Neural cell (in vitro differentiated cells): ENCODE measurements at regions not wholly inside any gene's neighbourhood (a gene's known extent, or its start where the extent isn't known, plus 50 kb on each side); places are given as distances from the start of the nearest gene placed in this dataset.

Experiments used
- H2AFZ ChIP-seq: fragments of 200-600, 300-800 bp; sonication (generic), shearing (Covaris generic); 2 replicates; pipeline ENCODE4 v1.6.0; 2014; ENCODE audit warnings: low read depth, mild to moderate bottlenecking, antibody characterized with exemption, low read length, moderate library complexity
- H3F3A ChIP-seq: fragments of 200-600 bp; shearing (Covaris generic); 2 replicates; pipeline ENCODE4 v1.6.1; 2016; ENCODE audit warnings: mild to moderate bottlenecking, moderate library complexity, mixed read lengths, antibody characterized with exemption, low read length; ENCODE audit not compliant: insufficient read depth, poor library complexity, severe bottlenecking
- H3K27ac ChIP-seq: fragments of 200-600, 300-800 bp; sonication (generic), shearing (Covaris generic); 2 replicates; pipeline ENCODE4 v1.5.1; 2014; ENCODE audit warnings: mild to moderate bottlenecking, low read length, moderate library complexity
- H3K27me3 ChIP-seq: fragments of 300-800, 200-600 bp; sonication (generic), shearing (Covaris generic); 2 replicates; pipeline ENCODE4 v1.6.0; 2014; ENCODE audit warnings: mild to moderate bottlenecking, low read depth, low read length, moderate library complexity; ENCODE audit not compliant: insufficient read depth
- H3K36me3 ChIP-seq: fragments of 300-800, 200-600 bp; sonication (generic), shearing (Covaris generic); 2 replicates; pipeline ENCODE4 v1.5.1; 2014; ENCODE audit warnings: mild to moderate bottlenecking, antibody characterized with exemption, low read length, moderate library complexity; ENCODE audit not compliant: insufficient read depth
- H3K4me2 ChIP-seq: fragments of 300-800, 200-600 bp; sonication (generic), shearing (Covaris generic); 2 replicates; pipeline ENCODE4 v1.6.0; 2014; ENCODE audit warnings: mild to moderate bottlenecking, low read length
- H3K4me3 ChIP-seq: fragments of 300-800, 200-600 bp; sonication (generic), shearing (Covaris generic); 2 replicates; pipeline ENCODE4 v1.5.1; 2014; ENCODE audit warnings: mild to moderate bottlenecking, low read length, moderate library complexity
- H3K79me2 ChIP-seq: fragments of 200-600 bp; shearing (Covaris generic); replicated peaks from 2 replicates; pipeline ENCODE4 v1.6.0; 2014; ENCODE audit warnings: mild to moderate bottlenecking, low read length, moderate library complexity; ENCODE audit not compliant: insufficient read depth
- H3K9ac ChIP-seq: fragments of 300-800, 200-600 bp; sonication (generic), shearing (Covaris generic); 2 replicates; pipeline ENCODE4 v1.6.1; 2016; ENCODE audit warnings: mild to moderate bottlenecking, low read length, mixed read lengths
- H3K9me2 ChIP-seq: fragments of 200-600 bp; shearing (Covaris generic); 2 replicates; pipeline ENCODE4 v1.6.1; 2016; ENCODE audit warnings: mild to moderate bottlenecking, low read length, mixed read lengths; ENCODE audit not compliant: insufficient read depth
- H3K9me3 ChIP-seq: fragments of 200-600, 300-800 bp; sonication (generic), shearing (Covaris generic); 2 replicates; pipeline ENCODE4 v1.6.1; 2016; ENCODE audit warnings: mild to moderate bottlenecking, mixed run types, low read length, moderate library complexity, mixed read lengths
- H4K20me1 ChIP-seq: fragments of 200-600 bp; shearing (Covaris generic); 2 replicates; pipeline ENCODE4 v1.6.1; 2016; ENCODE audit warnings: mild to moderate bottlenecking, mixed run types; ENCODE audit not compliant: insufficient read depth
- EP300 ChIP-seq: fragments of 450-650 bp; conservative IDR thresholded peaks from 2 replicates; pipeline ENCODE4 v1.6.1; 2014; ENCODE audit warnings: antibody characterized with exemption, mild to moderate bottlenecking, moderate library complexity; ENCODE audit not compliant: poor library complexity, severe bottlenecking
- EZH2 ChIP-seq: fragments of 200-600, 300-800 bp; shearing (Covaris generic), sonication (generic); IDR thresholded peaks from 2 replicates; pipeline ENCODE4 v1.6.1; 2014; ENCODE audit warnings: antibody characterized with exemption, low read length, borderline replicate concordance, mild to moderate bottlenecking; ENCODE audit not compliant: insufficient read depth, poor library complexity, severe bottlenecking
- MXI1 ChIP-seq: fragments of 450-650 bp; conservative IDR thresholded peaks from 2 replicates; pipeline ENCODE4 v1.6.1; 2014; ENCODE audit warnings: antibody characterized with exemption, mild to moderate bottlenecking; ENCODE audit not compliant: poor library complexity, severe bottlenecking
- POLR2AphosphoS5 ChIP-seq: IDR thresholded peaks from 2 replicates; pipeline ENCODE4 v1.6.1; 2012
- RAD21 ChIP-seq: fragments of 450-650 bp; conservative IDR thresholded peaks from 2 replicates; pipeline ENCODE4 v1.6.1; 2014; ENCODE audit warnings: antibody characterized with exemption, mild to moderate bottlenecking, moderate library complexity
- REST ChIP-seq: IDR thresholded peaks from 2 replicates; pipeline ENCODE4 v1.6.1; 2012; ENCODE audit warnings: borderline replicate concordance
- SMC3 ChIP-seq: fragments of 450-650 bp; conservative IDR thresholded peaks from 2 replicates; pipeline ENCODE4 v1.6.1; 2014; ENCODE audit warnings: antibody characterized with exemption, mild to moderate bottlenecking, moderate library complexity; ENCODE audit not compliant: poor library complexity
- TAF1 ChIP-seq: IDR thresholded peaks from 2 replicates; pipeline ENCODE4 v1.6.1; 2012; ENCODE audit warnings: low read depth
- TF ChIP-seq, protein P1 (sequence below): fragments of 450-650 bp; IDR thresholded peaks from 2 replicates; pipeline ENCODE4 v1.5.1; 2014; ENCODE audit warnings: antibody characterized with exemption, mild to moderate bottlenecking, moderate library complexity; ENCODE audit not compliant: poor library complexity, severe bottlenecking

- no peaks in the 10 kb centered on the region for H3K27me3 ChIP-seq
- no peaks in the 10 kb centered on the region for H3K79me2 ChIP-seq
- H3F3A ChIP-seq: no peaks in the 10 kb centered on the region
- no peak overlapping the region for H3K9ac ChIP-seq
- H3K27ac ChIP-seq: no peak overlapping the region
- TF ChIP-seq, protein P1, sequence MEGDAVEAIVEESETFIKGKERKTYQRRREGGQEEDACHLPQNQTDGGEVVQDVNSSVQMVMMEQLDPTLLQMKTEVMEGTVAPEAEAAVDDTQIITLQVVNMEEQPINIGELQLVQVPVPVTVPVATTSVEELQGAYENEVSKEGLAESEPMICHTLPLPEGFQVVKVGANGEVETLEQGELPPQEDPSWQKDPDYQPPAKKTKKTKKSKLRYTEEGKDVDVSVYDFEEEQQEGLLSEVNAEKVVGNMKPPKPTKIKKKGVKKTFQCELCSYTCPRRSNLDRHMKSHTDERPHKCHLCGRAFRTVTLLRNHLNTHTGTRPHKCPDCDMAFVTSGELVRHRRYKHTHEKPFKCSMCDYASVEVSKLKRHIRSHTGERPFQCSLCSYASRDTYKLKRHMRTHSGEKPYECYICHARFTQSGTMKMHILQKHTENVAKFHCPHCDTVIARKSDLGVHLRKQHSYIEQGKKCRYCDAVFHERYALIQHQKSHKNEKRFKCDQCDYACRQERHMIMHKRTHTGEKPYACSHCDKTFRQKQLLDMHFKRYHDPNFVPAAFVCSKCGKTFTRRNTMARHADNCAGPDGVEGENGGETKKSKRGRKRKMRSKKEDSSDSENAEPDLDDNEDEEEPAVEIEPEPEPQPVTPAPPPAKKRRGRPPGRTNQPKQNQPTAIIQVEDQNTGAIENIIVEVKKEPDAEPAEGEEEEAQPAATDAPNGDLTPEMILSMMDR: no peak
- TF ChIP-seq TAF1 (no peak), MXI1 (no peak), SMC3 (no peak), REST (no peak), RAD21 (no peak), EP300 (no peak), POLR2AphosphoS5 (no peak), EZH2 (no peak)
- no peak overlapping the region for H3K4me2 ChIP-seq
- H3K9me3 ChIP-seq: no peaks in the 10 kb centered on the region
- H4K20me1 ChIP-seq: no peaks in the 10 kb centered on the region
- H3K4me3 ChIP-seq: no peak overlapping the region
- H3K9me2 ChIP-seq: no peaks in the 10 kb centered on the region
- no peaks in the 10 kb centered on the region for H3K36me3 ChIP-seq
- no peak overlapping the region for H2AFZ ChIP-seq
Measured at GRCh38 chr3:68403741-68404140, 528.6 kb downstream of the TAFA4 start.

DNA sequence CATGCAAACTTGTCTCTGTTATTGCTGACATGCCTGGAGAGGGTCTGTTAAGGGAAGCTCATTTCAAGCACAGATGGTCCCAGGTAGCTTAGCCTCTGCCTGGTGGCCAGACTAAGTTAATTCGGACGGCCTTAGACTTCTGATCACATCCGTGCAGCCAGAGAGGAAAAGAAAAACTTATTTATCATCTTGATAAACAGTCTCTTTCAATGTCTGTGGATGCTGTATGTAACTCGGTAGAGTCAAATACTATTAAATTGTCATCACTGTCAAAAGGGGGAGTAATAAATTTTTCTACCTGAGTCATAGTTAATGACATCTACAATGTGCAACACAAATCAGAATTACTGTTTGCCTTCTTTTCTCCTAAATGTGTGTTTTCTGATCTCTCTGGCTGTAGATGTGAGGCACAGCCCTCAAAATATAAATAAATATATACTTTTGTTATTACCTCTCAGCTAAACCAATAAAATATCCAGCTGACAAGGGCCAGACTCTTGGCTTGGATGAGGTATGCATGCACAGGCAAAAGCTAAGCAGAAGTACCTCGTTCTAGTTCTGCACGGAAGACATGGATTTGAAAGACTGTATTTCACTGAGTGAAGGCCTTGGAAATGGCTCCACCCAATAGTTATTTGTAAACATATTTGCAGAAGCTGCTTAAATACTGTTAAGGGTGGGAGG is 530.0 kb downstream of the TAFA4 start:
- Histone ChIP-seq H3K36me3 (no peaks in the 10 kb centered on the region), H3K4me3 (no peak overlapping the region), H3K79me2 (no peaks in the 10 kb centered on the region), H3F3A (no peaks in the 10 kb centered on the region), H2AFZ (no peak overlapping the region), H3K9me3 (no peaks in the 10 kb centered on the region), H3K9me2 (no peaks in the 10 kb centered on the region), H3K27ac (no peak overlapping the region), H3K9ac (no peak overlapping the region), H4K20me1 (no peaks in the 10 kb centered on the region), H3K4me2 (no peak overlapping the region), H3K27me3 (no peaks in the 10 kb centered on the region)
- TF ChIP-seq TAF1 (no peak), MXI1 (no peak), EZH2 (no peak), RAD21 (no peak), POLR2AphosphoS5 (no peak), EP300 (no peak), SMC3 (no peak), REST (no peak)
- TF ChIP-seq, protein P1: no peak
